ENCODE measurements at regions not wholly inside any gene's neighbourhood (a gene's known extent, or its start where the extent isn't known, plus 50 kb on each side); places are given as distances from the start of the nearest gene placed in this dataset.

- DNase-seq (no peak), ATAC-seq (replicated peaks) (no peak)
- H3K4me3 Mint-ChIP-seq: no peak overlapping the region
- H3K36me3 Mint-ChIP-seq: no peaks in the 10 kb centered on the region
- H3K4me1 Mint-ChIP-seq: no peaks in the 10 kb centered on the region
- H3K27me3 Mint-ChIP-seq: peaks cover 6 to 8% of the 10 kb centered on the region in 2 donors
- no peaks in the 10 kb centered on the region for H3K9me3 Mint-ChIP-seq
- H3K27ac Mint-ChIP-seq: no peak overlapping the region
Observed at GRCh38 chr18:61989138-61989537, 96.3 kb upstream of the RNF152 start.

DNA sequence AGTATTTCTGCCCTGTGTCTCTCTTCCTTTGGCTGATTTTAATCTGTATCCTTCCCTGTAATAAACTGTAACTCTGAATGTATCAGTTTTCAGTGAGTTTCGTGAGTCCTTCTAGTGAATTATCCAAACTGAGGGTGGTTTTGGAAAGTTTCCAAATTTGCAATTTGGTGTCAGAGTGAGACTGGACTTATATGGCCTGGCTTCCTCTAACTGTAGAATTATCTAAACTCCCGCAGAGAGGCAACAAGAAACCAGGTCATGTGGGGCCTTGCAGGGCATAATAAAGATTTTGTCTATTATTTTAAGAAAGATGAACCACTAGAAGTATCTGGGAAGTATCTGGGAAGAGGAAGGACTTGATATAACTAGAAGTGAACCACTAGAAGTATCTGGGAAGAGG is 95.3 kb upstream of the RNF152 start:
- H3K27ac Mint-ChIP-seq: no peak overlapping the region
- no peak for ATAC-seq (replicated peaks)
- peaks cover 12 to 15% of the 10 kb centered on the region in 2 donors for H3K27me3 Mint-ChIP-seq
- H3K4me3 Mint-ChIP-seq: no peak overlapping the region
- peaks cover 0 to under 1% of the 10 kb centered on the region in 2 donors for H3K4me1 Mint-ChIP-seq
- DNase-seq: no peak
- no peaks in the 10 kb centered on the region for H3K9me3 Mint-ChIP-seq
- no peaks in the 10 kb centered on the region for H3K36me3 Mint-ChIP-seq

GRCh38 chr18:61985681-61986080 is 92.9 kb upstream of the RNF152 start:
- Mint-ChIP-seq H3K27me3 (peaks cover 20% of the 10 kb centered on the region in 2 donors), H3K9me3 (no peaks in the 10 kb centered on the region), H3K4me3 (no peak overlapping the region), H3K4me1 (peaks cover 5 to 9% of the 10 kb centered on the region in 2 donors), H3K36me3 (no peaks in the 10 kb centered on the region), H3K27ac (no peak overlapping the region)
- ATAC-seq (replicated peaks) (no peak), DNase-seq (no peak)

- ATAC-seq (replicated peaks): no peak
- H3K27me3 Mint-ChIP-seq: peaks cover 20 to 25% of the 10 kb centered on the region in 2 donors
- H3K36me3 Mint-ChIP-seq: no peaks in the 10 kb centered on the region
- peaks cover 5 to 9% of the 10 kb centered on the region in 2 donors for H3K4me1 Mint-ChIP-seq
- no peak overlapping the region for H3K27ac Mint-ChIP-seq
- H3K9me3 Mint-ChIP-seq: no peaks in the 10 kb centered on the region
- H3K4me3 Mint-ChIP-seq: no peak overlapping the region
- no peak for DNase-seq
Observed at GRCh38 chr18:61984349-61984748, 91.5 kb upstream of the RNF152 start.

DNA sequence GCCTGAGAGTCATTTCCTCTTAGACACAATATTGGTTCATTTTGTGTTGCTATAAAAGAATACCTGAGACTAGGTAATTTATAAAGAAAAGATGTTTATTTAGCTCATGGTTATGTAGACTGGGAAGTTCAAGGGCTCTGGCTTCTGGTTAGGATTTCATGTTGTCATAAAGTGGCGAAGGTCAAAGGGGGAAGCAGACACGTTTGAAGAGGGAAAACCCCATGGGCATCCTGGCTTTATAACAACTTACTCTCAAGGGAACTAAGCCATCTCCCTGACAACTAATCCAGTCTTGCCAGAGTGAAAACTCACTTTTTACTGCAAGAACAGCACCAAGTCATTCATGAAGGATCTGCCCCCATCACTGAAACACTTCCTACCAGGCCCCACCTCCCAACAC is 89.7 kb upstream of the RNF152 start:
- H3K4me1 Mint-ChIP-seq: peaks cover 5 to 9% of the 10 kb centered on the region in 2 donors
- no peak overlapping the region for H3K27ac Mint-ChIP-seq
- ATAC-seq (replicated peaks) (peak in 1 of 2 donors; percentile 56), DNase-seq (no peak)
- H3K9me3 Mint-ChIP-seq: no peaks in the 10 kb centered on the region
- H3K36me3 Mint-ChIP-seq: no peaks in the 10 kb centered on the region
- no peak overlapping the region for H3K4me3 Mint-ChIP-seq
- peaks cover 20% of the 10 kb centered on the region in 2 donors for H3K27me3 Mint-ChIP-seq

GRCh38 chr18:61980355-61980754 is 87.5 kb upstream of the RNF152 start:
- Mint-ChIP-seq H3K27ac (no peak overlapping the region), H3K4me1 (peaks cover 9 to 10% of the 10 kb centered on the region in 2 donors), H3K4me3 (no peak overlapping the region), H3K27me3 (peaks cover 20% of the 10 kb centered on the region in 2 donors), H3K36me3 (no peaks in the 10 kb centered on the region), H3K9me3 (no peaks in the 10 kb centered on the region)
- DNase-seq: no peak
- ATAC-seq (replicated peaks): no peak

DNA sequence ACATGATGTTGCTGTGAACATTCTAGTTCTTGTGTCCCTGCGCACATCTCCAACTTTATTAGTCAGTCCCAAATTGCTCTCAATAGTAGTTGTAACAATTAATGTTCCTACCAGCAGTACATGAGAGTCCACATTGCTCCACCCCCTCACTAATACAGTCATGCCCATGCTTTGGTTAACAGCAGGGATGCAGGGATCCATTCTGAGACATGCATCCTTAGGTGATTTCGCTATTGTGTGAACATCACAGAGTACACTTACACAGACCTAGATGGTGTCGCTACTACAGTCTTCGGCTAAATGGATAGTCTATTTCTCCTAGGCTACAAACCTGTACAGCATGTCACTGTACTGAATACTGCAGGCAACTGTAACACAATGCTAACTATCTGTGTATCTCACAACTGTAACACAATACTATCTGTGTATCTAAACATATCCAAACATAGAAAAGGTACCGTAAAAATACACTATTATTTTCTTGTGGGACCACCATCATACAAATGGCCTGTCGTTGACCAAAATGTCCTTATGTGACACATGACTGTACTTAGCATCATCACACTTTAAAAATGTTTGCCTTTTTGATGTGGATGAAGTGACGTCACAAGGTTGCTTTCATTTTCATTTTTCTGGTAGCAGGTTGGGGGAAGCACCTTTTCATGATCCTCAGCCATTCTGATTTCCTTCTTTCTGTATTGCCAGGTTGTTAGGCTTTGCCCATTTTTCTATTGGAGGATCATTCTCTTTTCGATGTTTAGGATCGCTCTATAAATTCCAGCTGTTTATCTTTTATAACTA is 82.9 kb upstream of the RNF152 start:
- DNase-seq: no peak
- H3K27ac Mint-ChIP-seq: no peak overlapping the region

GRCh38 chr18:61973273-61974115 is 80.7 kb upstream of the RNF152 start:
- no peak overlapping the region for H3K27ac Mint-ChIP-seq
- H3K27me3 Mint-ChIP-seq: no peaks in the 10 kb centered on the region
- ATAC-seq (replicated peaks): no peak
- H3K4me3 Mint-ChIP-seq: no peak overlapping the region
- H3K36me3 Mint-ChIP-seq: no peaks in the 10 kb centered on the region
- H3K4me1 Mint-ChIP-seq: peaks cover 5 to 9% of the 10 kb centered on the region in 2 donors
- DNase-seq: no peak
- no peaks in the 10 kb centered on the region for H3K9me3 Mint-ChIP-seq

More for the DNA sequence above, 82.9 kb upstream of the RNF152 start:
- H3K4me3 Mint-ChIP-seq: no peak overlapping the region
- H3K4me1 Mint-ChIP-seq: peaks cover 5 to 9% of the 10 kb centered on the region in 2 donors
- H3K27me3 Mint-ChIP-seq: peaks cover 0 to 4% of the 10 kb centered on the region in 2 donors
- peak; percentile 63 to 73 for ATAC-seq (replicated peaks)
- no peaks in the 10 kb centered on the region for H3K36me3 Mint-ChIP-seq
- no peaks in the 10 kb centered on the region for H3K9me3 Mint-ChIP-seq

GRCh38 chr18:61972389-61973264 is 79.8 kb upstream of the RNF152 start:
- ATAC-seq (replicated peaks): peak; percentile 90 to 94

GRCh38 chr18:61967252-61967891 is 74.6 kb upstream of the RNF152 start:
- H3K4me1 Mint-ChIP-seq: peaks cover 0 to 7% of the 10 kb centered on the region in 2 donors
- peak; percentile 23 to 44 for ATAC-seq (replicated peaks)
- no peak overlapping the region for H3K4me3 Mint-ChIP-seq
- no peaks in the 10 kb centered on the region for H3K36me3 Mint-ChIP-seq
- no peaks in the 10 kb centered on the region for H3K9me3 Mint-ChIP-seq
- DNase-seq: no peak
- no peak overlapping the region for H3K27ac Mint-ChIP-seq
- H3K27me3 Mint-ChIP-seq: peaks cover 28 to 30% of the 10 kb centered on the region in 2 donors

More at GRCh38 chr18:61972389-61973264, 79.8 kb upstream of the RNF152 start:
- no peaks in the 10 kb centered on the region for H3K36me3 Mint-ChIP-seq
- peaks cover 5 to 9% of the 10 kb centered on the region in 2 donors for H3K4me1 Mint-ChIP-seq
- no peak overlapping the region for H3K27ac Mint-ChIP-seq
- H3K9me3 Mint-ChIP-seq: no peaks in the 10 kb centered on the region
- no peak overlapping the region for H3K4me3 Mint-ChIP-seq
- H3K27me3 Mint-ChIP-seq: no peaks in the 10 kb centered on the region
- DNase-seq: no peak

DNA sequence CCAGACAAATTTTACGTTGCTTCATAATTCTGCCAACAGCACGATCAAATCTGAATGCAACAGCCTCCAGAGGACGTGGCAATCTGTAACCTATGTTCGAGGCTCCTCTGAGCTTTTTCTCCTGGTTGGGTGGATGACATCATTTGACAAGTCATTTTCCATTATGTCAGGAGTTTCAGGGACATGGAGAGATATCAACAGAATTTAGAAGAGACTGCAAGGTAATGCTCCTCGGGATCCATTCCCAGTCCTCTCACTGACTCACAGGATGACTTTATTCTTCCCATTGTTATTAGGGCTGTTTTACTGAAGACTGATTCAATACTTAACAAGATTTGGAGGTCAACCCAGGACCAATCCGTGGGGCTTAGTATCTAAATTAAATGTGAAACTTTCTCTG is 72.5 kb upstream of the RNF152 start:
- DNase-seq: no peak
- Mint-ChIP-seq H3K9me3 (peaks cover 0 to 2% of the 10 kb centered on the region in 2 donors), H3K27ac (no peak overlapping the region), H3K27me3 (peaks cover 43 to 44% of the 10 kb centered on the region in 2 donors), H3K36me3 (peaks cover 0 to 3% of the 10 kb centered on the region in 2 donors), H3K4me1 (peaks cover 0 to 13% of the 10 kb centered on the region in 2 donors), H3K4me3 (no peak overlapping the region)
- ATAC-seq (replicated peaks): no peak

GRCh38 chr18:61964616-61965015 is 71.8 kb upstream of the RNF152 start:
- H3K4me1 Mint-ChIP-seq: peaks cover 0 to 15% of the 10 kb centered on the region in 2 donors
- peaks cover 45 to 47% of the 10 kb centered on the region in 2 donors for H3K27me3 Mint-ChIP-seq
- no peak overlapping the region for H3K4me3 Mint-ChIP-seq
- DNase-seq: no peak
- H3K27ac Mint-ChIP-seq: no peak overlapping the region
- H3K36me3 Mint-ChIP-seq: peaks cover 0 to 3% of the 10 kb centered on the region in 2 donors
- no peak for ATAC-seq (replicated peaks)
- H3K9me3 Mint-ChIP-seq: peaks cover 0 to 2% of the 10 kb centered on the region in 2 donors

GRCh38 chr18:61963705-61964104 is 70.9 kb upstream of the RNF152 start:
- H3K27ac Mint-ChIP-seq: no peak overlapping the region
- H3K4me1 Mint-ChIP-seq: peaks cover 0 to 15% of the 10 kb centered on the region in 2 donors
- H3K27me3 Mint-ChIP-seq: peaks cover 55 to 56% of the 10 kb centered on the region in 2 donors
- no peak for ATAC-seq (replicated peaks)
- no peak for DNase-seq
- peaks cover 0 to 3% of the 10 kb centered on the region in 2 donors for H3K36me3 Mint-ChIP-seq
- no peak overlapping the region for H3K4me3 Mint-ChIP-seq
- H3K9me3 Mint-ChIP-seq: peaks cover 0 to 2% of the 10 kb centered on the region in 2 donors

Data from stimulated activated naive B cell treated with anti-CD40 and anti-IgM and Interleukin-4, amounts not matched to agents 10 μg/mL and 1 μg/mL and 100 μg/mL, for 72 hours (primary cell).